HG03103 (cell line): ENCODE measurements at regions not wholly inside any gene's neighbourhood (a gene's known extent, or its start where the extent isn't known, plus 50 kb on each side); places are given as distances from the start of the nearest gene placed in this dataset.
"Not testable (repeated sequence)": the region's sequence is repeated elsewhere in the genome, so short reads cannot be mapped to it uniquely, and the experiment has no call there.

Experiments used
- ATAC-seq: cut with Tn5 transposase; IDR thresholded peaks from one replicate; pipeline ENCODE4 v1.9.1; 2021; ENCODE audit warnings: low read depth; ENCODE audit not compliant: unreplicated experiment

DNA sequence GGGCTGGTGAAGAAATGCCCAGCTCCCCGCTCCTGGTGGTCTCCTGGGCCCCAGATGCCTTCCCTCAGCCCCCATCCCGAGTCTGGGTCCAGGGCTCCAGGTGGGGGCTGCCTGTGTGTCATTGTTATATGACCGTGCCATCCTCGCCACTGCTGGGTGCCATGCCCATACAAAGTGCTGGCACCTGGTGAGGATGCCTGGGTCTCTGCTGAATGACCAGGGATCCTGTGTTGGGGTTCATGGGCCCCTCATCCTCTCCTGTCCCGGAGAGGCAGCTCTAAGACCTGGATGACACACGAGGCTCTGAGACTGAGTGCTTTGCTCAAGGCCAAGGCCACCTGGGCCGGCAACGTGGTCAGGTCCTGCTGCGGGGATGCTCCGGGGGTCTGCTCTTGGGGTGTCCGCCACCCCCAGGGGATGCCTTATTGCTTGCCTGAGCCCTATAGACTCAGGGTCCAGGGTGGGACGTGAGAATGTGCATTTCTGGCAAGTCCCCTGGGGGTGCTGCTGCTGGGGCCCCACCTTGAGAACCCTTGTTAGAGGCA is 206.9 kb downstream of the LAT start:
- not testable (repeated sequence) for ATAC-seq

DNA sequence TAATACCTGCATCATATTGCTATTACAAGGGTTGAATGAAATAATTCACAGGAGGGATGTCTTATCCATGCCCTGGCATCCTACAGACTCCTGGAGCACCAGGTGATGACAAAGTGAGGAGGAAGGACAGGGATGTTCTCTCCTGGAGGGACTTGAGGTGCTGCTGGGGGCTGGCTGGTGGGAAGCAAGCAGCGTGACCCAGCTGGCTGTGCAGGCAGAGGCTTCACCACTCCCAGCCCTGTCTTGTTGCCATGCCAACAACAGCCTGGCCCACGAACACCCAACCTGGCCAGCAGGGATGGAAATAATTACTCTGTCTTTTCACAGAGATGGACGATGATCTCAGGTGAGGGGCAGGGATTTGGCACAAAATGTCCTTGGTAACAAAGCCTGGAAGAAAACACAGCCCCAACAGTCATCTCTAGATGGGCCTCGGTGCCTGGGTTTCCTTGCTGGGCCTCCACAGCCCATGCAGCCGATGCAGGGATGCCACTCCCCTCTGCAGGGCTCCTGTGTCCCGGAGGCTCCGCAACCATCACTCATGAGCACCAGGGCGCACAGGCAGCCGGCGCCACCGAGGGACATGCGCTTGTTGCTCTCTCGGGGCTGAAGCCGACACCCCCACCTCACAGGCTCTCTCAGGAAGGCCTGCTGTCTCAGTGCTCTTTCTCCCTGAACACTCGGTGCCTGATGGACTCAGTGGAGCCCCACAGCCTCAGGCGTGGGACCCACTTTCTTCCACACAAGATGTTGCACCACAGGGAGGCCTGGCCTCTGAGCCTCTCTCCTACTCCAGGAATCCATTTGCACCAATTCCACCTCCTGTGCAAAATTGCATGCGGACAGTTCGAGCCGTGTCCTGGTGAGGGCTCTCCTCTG is 205.9 kb downstream of the LAT start:
- ATAC-seq: not testable (repeated sequence)

DNA sequence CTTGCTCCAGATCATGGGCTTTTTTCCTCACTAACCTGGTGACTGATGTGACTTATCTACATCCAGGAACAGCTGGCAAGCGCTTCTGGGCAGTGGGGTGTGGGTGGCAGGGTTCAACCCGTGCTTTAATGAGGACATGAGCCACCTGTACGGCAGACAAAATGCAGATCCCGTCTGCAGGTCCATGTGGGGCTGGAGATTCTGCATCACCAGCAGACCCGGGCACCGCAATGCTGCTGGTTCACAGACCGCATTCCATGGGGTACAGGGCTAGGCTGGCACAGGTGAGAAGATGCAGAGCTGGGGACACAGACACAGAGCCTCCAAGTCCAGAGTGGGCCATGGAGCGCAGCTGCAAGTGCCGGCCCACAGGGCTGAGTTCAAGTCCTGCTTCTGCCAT is 204.0 kb downstream of the LAT start:
- ATAC-seq: not testable (repeated sequence)

DNA sequence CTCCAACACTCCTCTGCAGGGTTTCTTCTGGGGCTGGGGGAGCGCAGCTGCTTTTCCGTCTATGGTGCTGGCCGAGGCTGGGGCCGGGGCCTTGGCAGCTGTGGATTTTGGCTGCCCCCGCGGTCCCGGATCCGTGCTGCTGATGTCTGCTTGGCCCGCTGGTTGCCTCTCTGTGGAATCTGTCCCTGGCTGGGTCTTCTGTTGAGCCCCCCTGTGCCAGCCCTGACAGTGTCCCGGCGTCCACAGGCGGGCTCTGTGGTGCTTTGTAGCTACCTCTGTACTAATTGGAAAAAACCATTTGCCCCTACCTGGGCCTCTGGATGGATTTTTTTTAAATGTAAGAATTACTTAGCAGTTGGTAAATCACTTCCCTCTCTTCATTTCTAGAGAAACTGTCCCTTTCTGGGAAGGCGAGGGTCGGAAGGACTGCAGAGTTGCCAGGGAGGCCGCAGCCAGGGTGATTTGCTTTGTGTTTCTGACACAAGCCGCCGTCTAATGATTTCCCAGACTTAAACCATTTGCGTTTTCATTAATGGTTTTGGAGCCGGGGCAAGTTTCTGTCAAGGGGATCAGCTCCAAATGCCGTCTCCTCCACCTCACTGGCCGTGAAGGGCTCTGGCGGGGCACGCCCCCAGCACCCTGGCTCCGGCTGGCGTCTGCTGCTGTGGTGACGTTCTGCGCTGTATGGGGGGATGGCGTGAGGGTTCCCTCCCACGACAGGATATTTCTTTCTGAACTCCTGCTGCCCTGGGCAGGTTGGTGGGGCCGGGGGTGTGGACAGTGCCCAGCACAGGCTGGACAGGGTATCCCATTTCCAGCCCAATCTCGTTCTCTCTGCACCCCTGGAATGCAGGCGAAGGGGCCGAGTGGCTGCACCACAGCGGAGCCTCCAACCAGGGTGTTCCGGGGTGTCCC is 201.7 kb downstream of the LAT start:
- not testable (repeated sequence) for ATAC-seq

DNA sequence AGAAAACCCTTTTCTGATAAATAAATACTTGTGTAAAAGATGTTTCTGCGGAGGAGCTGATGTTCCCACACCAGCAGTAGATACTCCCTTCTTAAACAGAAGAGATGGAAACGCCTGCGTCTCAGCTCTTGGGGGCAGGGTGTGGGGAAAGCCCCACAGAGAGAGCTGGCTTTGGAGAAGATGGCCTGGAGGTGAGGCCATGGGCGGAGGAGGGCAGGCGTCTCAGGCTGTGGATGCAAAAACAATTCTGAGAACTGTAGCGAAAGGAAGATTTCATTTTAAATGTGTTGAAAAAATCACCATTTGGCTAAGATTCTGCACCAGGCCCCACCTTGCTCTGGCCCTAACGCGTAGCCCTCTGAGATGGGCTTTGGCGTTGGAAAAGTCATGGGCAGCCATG is 201.0 kb downstream of the LAT start:
- not testable (repeated sequence) for ATAC-seq

DNA sequence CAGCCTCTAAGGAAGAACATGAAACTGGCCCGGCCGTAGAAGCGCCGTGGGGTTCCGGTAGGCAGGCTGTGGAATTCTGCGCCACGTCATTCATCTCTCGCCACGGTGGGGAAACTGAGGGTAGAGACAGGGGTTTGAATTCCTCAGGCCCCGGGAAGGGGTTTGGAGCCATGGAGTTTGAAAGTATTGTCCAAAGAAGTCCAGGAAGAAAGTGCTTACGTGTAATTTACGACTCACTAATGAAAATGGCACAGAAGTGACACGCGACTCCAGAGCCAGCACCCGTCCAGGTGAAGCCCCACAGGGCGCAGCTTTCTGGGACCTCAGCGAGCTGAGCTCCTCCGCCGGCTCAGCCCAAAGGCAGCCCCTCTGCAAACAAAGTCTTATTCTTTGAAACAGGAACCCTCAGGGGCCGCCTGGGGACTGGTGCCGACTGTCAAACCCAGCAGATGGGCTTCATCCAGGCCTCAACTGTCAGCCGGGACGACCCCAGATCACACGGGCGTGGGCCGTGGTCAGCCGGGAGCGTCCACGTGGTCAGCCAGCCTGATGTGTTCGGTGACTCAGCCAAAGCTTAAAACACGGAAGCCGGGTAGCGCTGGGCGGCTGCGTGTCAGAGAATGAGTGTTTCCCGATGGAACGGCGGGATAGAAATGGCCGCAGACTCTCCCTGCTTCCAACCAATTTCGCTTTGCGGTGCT is 200.0 kb downstream of the LAT start:
- ATAC-seq: not testable (repeated sequence)

DNA sequence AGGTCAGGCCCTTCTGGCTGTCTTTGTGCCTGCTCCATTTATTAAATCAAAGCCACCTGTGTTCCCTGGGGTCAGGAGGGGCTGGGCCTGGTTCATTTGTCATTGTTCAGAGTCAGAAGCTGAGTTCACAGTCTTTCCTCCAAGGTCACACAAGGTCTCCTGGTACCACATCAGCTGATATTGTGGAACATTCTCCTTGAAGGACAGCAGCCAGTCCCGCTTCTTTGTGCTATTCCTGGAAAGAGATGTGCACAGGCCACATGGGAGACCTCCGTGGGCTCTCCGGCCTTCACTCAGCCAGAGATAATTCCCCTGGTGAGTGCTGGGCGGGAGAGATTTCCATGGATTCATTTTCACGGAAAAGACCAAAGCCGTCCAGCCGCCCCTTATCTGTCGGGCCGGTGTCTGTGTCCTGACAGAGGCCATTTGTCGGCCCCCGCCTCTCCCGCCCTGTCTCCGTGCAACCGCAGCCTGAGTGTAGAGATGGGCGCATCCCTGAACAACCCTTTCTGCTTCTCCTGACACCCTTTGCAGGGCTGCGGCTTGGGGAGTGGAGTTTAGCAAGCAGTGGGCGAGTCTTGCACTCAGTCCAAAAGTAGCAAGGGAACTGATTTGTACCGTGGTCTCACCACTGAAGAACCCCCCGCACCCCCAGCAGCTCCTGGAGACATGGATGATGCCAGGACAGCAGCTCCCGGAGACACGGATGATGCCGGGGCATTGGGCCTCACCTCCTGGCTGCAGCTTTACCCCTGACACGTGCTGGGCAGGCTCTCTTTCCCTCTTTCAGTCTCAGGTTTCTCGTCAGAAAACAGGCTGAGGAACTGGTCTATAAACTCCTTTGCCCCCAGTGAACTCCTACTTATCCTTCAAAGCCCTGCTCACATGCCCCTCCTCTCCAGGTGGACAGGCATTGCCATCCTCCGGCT is 198.4 kb downstream of the LAT start:
- ATAC-seq: not testable (repeated sequence)

DNA sequence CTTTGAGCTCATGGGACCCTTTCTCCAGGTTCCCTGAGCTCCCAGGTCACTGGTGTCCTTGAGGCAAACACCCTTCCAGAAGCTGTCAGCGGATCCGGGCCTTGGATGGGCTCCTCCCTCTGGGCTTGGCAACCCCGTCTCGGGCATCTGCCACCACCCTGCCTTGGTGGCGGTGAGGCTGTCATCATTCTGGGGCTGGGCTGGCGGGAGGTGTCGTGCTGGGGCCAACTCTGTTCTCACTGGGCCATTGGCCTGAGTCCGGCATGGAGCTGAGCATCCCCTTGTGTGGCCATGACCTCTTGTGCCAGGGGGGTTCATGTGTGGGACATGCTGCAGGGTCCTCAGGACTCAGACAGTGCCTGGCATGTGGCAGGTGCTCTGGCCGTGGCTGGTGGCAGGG is 197.6 kb downstream of the LAT start:
- ATAC-seq: no peak

DNA sequence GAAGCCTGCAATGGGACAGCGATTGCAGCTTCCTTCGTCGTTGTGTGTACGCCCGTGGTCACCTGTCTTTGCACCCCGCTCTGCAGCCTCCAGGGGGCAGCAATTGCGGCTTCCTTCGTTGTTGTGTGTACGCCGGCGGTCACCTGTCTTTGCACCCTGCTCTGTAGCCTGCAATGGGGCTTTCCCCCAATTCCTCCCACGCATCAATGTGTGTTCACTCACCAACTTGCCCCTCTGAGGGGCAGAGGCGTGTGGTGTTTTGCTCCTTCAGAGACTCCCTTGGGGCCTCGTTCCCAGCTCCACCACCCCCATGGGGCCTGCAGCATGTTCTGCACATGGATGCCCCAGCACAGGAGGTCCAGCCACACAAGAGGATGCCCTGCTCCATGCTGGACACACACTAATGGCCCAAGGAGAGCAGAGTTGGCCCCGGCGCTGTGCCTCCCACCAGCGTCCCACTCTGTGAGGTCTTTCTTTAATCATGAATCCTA is 197.1 kb downstream of the LAT start:
- ATAC-seq: not testable (repeated sequence)

DNA sequence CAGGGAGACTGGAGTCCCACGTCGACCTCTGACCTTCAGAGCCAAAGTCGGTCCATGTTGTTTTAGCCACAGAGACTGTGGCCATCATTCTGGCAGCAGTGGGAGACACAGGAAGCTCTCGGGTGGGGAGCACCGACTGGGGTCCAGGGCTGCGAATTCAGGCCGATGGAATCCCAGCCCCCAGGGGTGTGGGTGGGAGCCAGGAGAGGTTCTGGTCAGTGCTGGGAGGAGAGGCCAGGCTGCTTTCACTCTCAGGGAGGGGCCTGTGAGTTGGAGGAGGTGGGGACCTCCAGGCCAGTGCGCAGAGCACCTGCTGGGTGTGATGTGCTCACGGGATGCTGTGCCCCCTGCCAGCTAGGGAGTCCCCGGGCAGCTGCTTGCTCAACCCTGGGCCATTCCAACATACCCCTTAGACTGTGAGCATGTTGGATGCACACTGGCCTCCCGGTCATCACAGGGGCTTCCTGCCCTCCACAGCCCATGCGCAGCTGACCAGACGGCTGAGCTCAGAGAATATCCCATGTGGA is 196.5 kb downstream of the LAT start:
- ATAC-seq: not testable (repeated sequence)

DNA sequence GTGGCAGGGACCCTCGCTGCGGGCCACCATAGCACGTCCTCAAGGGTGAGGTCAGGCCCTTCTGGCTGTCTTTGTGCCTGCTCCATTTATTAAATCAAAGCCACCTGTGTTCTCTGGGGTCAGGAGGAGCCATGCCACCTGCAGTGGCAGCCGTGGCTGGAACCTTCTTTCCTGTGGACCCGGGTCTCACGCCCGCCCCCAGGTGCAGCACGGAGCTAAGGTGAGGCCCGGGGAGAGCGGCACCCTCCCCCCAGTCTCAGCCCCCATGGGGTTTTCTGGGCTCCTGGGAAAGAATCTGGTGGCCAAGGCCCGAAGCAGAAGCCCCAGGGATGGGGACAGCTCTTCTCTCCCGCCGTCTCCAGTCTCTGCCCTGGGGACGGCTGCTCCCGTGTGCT is 195.4 kb downstream of the LAT start:
- not testable (repeated sequence) for ATAC-seq

DNA sequence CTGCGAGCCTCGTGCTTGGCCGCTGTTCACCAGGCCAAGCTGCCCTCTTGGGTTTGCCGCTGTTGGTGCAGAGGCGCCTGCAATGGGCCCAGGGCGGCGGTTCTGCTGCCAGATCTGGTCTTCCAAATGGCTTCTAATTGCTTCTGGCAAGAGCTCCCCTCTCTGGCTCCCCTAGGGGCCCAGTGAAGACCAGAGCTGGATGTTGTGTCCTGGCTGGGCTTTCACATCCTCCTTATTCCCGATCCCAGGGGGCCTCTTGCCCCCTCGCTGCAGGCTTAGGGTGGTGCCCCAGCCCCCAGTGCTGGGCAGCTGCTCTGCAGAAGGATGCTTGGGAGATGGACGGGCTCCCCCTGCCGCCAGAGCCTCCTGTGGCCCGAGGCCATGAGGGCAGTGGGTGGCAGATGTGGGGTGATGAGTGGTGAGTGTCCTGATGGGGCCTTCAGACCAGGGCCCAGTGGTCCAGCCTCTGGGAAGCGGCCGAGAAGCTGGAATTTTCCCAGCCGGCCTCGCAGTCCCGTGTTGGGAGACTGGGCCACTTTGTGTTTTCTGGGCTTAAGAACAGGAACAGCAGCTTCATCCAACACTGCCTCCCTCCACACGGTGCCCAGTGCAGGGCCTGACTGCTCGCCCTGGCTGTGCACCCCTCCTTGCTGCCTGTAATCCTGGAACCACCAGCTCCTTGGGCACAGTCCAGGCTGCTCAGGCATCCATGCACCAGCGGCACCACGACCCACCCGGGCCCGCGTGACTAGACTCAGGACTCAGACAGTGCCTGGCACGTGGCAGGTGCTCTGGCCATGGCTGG is 194.8 kb downstream of the LAT start:
- not testable (repeated sequence) for ATAC-seq

DNA sequence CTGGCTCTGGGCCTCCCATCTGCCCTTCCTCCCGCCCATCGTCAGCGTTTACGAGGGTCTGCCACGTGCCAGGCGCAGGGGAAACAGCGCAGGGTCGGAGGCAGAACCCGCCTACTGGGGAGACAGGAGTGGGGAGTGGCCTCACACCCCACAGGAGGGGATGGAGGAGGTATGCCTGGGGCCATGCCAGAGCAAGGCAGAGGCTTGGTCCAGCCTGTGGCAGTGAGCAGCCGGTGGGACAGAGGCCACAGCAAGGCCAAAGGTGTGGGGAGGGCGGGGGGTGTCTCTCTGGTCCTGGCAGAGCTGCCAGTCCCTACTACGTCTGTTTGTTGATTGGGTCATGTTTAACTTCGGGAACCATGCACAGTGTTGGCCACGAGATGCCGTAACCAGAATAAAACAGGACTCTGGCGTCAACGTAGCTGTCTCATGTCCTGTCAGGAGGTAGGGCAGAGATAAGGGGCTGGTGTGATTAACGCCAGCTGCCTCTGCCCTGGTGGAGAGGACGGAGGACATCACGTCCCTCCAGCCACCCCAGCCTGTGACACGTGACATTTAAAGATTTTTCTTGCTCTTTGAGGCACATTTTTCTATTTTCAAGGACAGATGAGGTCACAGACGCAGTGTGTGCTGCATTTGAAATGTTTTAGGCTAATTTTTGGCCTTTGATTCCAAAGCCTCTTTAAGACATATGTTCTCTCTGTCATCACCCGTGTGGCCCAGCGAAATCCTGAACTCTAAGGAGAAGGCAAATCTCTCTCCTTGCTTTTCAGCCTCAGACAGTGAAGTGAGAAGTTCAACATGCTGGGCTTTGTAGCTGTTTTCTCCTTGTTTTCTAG is 193.3 kb downstream of the LAT start:
- ATAC-seq: not testable (repeated sequence)

DNA sequence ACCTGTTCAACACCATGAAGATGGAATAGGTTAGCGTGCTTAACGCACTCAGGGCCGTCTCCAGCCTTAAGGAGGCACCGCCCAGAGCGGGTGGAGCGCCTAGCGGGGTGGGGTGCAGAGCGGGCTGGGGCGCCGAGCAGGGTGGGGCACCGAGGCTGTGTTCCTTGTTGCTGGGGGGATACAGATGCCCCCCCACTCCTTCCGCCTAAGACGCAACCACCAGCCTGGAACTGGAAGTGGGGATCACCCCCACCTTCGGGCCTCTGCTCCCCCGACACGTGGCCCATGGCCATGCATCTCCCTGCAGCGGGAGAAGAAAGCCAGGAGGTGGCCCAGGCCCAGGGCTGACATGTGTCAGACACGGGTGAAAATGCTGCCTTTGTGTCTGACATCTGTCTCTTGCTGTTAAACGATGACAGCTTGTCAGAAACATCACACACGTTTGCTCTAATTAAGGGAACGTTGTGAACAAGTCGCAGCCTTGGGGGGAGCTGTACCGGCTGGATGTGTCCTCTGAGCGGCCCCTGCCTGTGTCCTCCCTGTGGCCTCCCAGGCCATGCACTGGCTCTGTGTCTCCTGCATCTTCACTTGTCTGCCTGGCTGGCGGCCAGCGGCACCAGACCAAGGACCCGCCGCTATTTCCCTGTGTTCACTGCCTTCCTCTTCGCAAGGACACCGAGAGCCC is 192.5 kb downstream of the LAT start:
- ATAC-seq: not testable (repeated sequence)

DNA sequence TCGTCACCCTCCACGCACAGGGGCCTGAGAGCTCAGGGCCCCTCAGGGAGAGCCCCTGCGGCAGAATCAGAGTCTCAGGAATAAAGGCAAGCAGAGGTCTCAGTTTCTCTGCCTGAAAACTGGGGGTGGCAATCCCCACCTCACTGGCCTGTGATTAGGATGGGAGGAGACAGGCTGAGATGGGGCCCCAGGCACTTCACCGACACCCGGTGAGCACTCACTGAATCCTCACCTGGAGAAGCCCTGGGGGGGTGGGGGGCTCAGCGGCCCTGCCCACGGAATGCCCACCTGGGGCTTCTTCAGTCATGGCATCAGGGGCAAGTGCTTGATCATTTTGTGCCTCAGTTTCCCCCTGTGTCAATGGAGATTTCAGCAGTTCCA is 192.0 kb downstream of the LAT start:
- ATAC-seq: not testable (repeated sequence)

DNA sequence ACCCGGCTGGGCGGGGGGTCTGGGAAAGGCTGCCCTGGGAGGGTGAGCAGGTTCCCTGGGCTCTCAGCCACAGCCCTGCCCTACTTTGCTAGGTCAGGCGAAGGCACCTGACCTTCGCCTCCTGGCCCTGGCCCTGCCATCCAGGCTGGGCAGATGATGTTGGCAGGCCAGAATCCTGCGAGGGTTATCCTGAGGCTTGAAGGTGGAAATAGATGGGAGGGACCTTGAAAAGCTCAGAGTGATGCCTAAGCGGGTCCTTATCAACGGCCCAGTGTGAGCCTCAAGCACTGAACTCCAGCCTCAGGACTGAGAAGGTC is 191.3 kb downstream of the LAT start:
- ATAC-seq: not testable (repeated sequence)
